Effector memory CD8-positive, alpha-beta T cell (primary cell): ENCODE measurements at regions not wholly inside any gene's neighbourhood (a gene's known extent, or its start where the extent isn't known, plus 50 kb on each side); places are given as distances from the start of the nearest gene placed in this dataset.

Source experiments
- ATAC-seq: fragments of 150-1000 bp; cut with Tn5 transposase; replicated peaks from 2 replicates; pipeline ENCODE4 v1.10.0; 2021; ENCODE audit warnings: mild to moderate bottlenecking, moderate library complexity
- DNase-seq, 3 experiments: peaks; one replicate each; pipeline ENCODE4 v3.0.0; 2021
- H3K27ac Mint-ChIP-seq, 2 donors: one replicate each; pipeline ENCODE4 v1.8.0; 2022; ENCODE audit warnings: mild to moderate bottlenecking in 2 of 2, mixed read lengths in 2 of 2, moderate library complexity in 2 of 2
- H3K27me3 Mint-ChIP-seq, 2 donors: one replicate each; pipeline ENCODE4 v1.8.0; 2022; ENCODE audit warnings: mixed read lengths in 2 of 2
- H3K36me3 Mint-ChIP-seq: one replicate; pipeline ENCODE4 v1.8.0; 2022; ENCODE audit warnings: mild to moderate bottlenecking, moderate library complexity, mixed read lengths; ENCODE audit not compliant: insufficient read depth
- H3K4me1 Mint-ChIP-seq, 2 donors: one replicate each; pipeline ENCODE4 v1.8.0; 2022; ENCODE audit warnings: low read depth in 2 of 2, mixed read lengths in 2 of 2
- H3K4me3 Mint-ChIP-seq, 2 donors: one replicate each; pipeline ENCODE4 v1.8.0; 2022; ENCODE audit warnings: mild to moderate bottlenecking in 2 of 2, mixed read lengths in 2 of 2, moderate library complexity in 2 of 2
- H3K9me3 Mint-ChIP-seq, 2 donors: one replicate each; pipeline ENCODE4 v1.8.0; 2022; ENCODE audit warnings: mixed read lengths in 2 of 2

GRCh38 chr4:35461931-35462659 is 782.2 kb downstream of the ARAP2 start:
- peaks cover 0 to 6% of the 10 kb centered on the region in 2 donors for H3K9me3 Mint-ChIP-seq
- no peaks in the 10 kb centered on the region for H3K36me3 Mint-ChIP-seq
- DNase-seq (no peak), ATAC-seq (no peak)
- no peaks in the 10 kb centered on the region for H3K4me1 Mint-ChIP-seq
- no peak overlapping the region for H3K27ac Mint-ChIP-seq
- no peak overlapping the region for H3K4me3 Mint-ChIP-seq
- no peaks in the 10 kb centered on the region for H3K27me3 Mint-ChIP-seq

GRCh38 chr4:35463251-35463952 is 780.9 kb downstream of the ARAP2 start:
- Mint-ChIP-seq H3K4me3 (no peak overlapping the region), H3K27me3 (no peaks in the 10 kb centered on the region), H3K27ac (no peak overlapping the region), H3K4me1 (no peaks in the 10 kb centered on the region), H3K9me3 (peaks cover 0 to 4% of the 10 kb centered on the region in 2 donors), H3K36me3 (no peaks in the 10 kb centered on the region)
- DNase-seq (no peak), ATAC-seq (no peak)

- ATAC-seq: no peak
- no peaks in the 10 kb centered on the region for H3K4me1 Mint-ChIP-seq
- DNase-seq: no peak
- H3K27ac Mint-ChIP-seq: no peak overlapping the region
- H3K36me3 Mint-ChIP-seq: no peaks in the 10 kb centered on the region
- no peak overlapping the region for H3K4me3 Mint-ChIP-seq
- H3K9me3 Mint-ChIP-seq: peaks cover 0 to 3% of the 10 kb centered on the region in 2 donors
- no peaks in the 10 kb centered on the region for H3K27me3 Mint-ChIP-seq
Measured at GRCh38 chr4:35464964-35465528, 779.3 kb downstream of the ARAP2 start.

- Mint-ChIP-seq H3K9me3 (peaks cover 0 to 1% of the 10 kb centered on the region in 2 donors), H3K27me3 (no peaks in the 10 kb centered on the region), H3K27ac (no peak overlapping the region), H3K4me3 (no peak overlapping the region), H3K4me1 (no peaks in the 10 kb centered on the region), H3K36me3 (no peaks in the 10 kb centered on the region)
- no peak for ATAC-seq
- DNase-seq: no peak
Measured at GRCh38 chr4:35491093-35491492, 753.2 kb downstream of the ARAP2 start.

- ATAC-seq (no peak), DNase-seq (no peak)
- H3K27me3 Mint-ChIP-seq: no peaks in the 10 kb centered on the region
- H3K27ac Mint-ChIP-seq: no peak overlapping the region
- H3K9me3 Mint-ChIP-seq: peaks cover 0 to 1% of the 10 kb centered on the region in 2 donors
- no peaks in the 10 kb centered on the region for H3K36me3 Mint-ChIP-seq
- H3K4me3 Mint-ChIP-seq: no peak overlapping the region
- H3K4me1 Mint-ChIP-seq: no peaks in the 10 kb centered on the region
Measured at GRCh38 chr4:35493977-35494376, 750.3 kb downstream of the ARAP2 start.

- H3K36me3 Mint-ChIP-seq: no peaks in the 10 kb centered on the region
- no peaks in the 10 kb centered on the region for H3K4me1 Mint-ChIP-seq
- ATAC-seq (no peak), DNase-seq (no peak)
- H3K4me3 Mint-ChIP-seq: no peak overlapping the region
- H3K27ac Mint-ChIP-seq: no peak overlapping the region
- no peaks in the 10 kb centered on the region for H3K27me3 Mint-ChIP-seq
- peaks cover 0 to 1% of the 10 kb centered on the region in 2 donors for H3K9me3 Mint-ChIP-seq
Measured at GRCh38 chr4:35494955-35495354, 749.4 kb downstream of the ARAP2 start.

GRCh38 chr4:35500812-35501211 is 743.5 kb downstream of the ARAP2 start:
- no peaks in the 10 kb centered on the region for H3K4me1 Mint-ChIP-seq
- peaks cover 0 to 6% of the 10 kb centered on the region in 2 donors for H3K9me3 Mint-ChIP-seq
- H3K27ac Mint-ChIP-seq: no peak overlapping the region
- H3K36me3 Mint-ChIP-seq: no peaks in the 10 kb centered on the region
- no peak overlapping the region for H3K4me3 Mint-ChIP-seq
- no peak for ATAC-seq
- no peak for DNase-seq
- H3K27me3 Mint-ChIP-seq: no peaks in the 10 kb centered on the region

- Mint-ChIP-seq H3K27ac (no peak overlapping the region), H3K4me1 (no peaks in the 10 kb centered on the region), H3K4me3 (no peak overlapping the region), H3K27me3 (no peaks in the 10 kb centered on the region), H3K9me3 (peaks cover 1 to 6% of the 10 kb centered on the region in 2 donors), H3K36me3 (no peaks in the 10 kb centered on the region)
- DNase-seq (no peak), ATAC-seq (no peak)
Measured at GRCh38 chr4:35503435-35503834, 740.9 kb downstream of the ARAP2 start.

- DNase-seq: no peak
- peaks cover 2 to 6% of the 10 kb centered on the region in 2 donors for H3K9me3 Mint-ChIP-seq
- H3K27me3 Mint-ChIP-seq: no peaks in the 10 kb centered on the region
- H3K4me1 Mint-ChIP-seq: no peaks in the 10 kb centered on the region
- no peak overlapping the region for H3K4me3 Mint-ChIP-seq
- H3K36me3 Mint-ChIP-seq: no peaks in the 10 kb centered on the region
- H3K27ac Mint-ChIP-seq: no peak overlapping the region
- no peak for ATAC-seq
Measured at GRCh38 chr4:35506161-35506560, 738.2 kb downstream of the ARAP2 start.

GRCh38 chr4:35511851-35512250 is 732.5 kb downstream of the ARAP2 start:
- Mint-ChIP-seq H3K4me1 (no peaks in the 10 kb centered on the region), H3K27ac (no peak overlapping the region), H3K9me3 (peaks cover 0 to 2% of the 10 kb centered on the region in 2 donors), H3K36me3 (no peaks in the 10 kb centered on the region), H3K4me3 (no peak overlapping the region), H3K27me3 (no peaks in the 10 kb centered on the region)
- DNase-seq: no peak
- ATAC-seq: no peak

GRCh38 chr4:35516102-35516501 is 728.2 kb downstream of the ARAP2 start:
- Mint-ChIP-seq H3K27ac (no peak overlapping the region), H3K9me3 (no peaks in the 10 kb centered on the region), H3K27me3 (no peaks in the 10 kb centered on the region), H3K36me3 (no peaks in the 10 kb centered on the region), H3K4me1 (no peaks in the 10 kb centered on the region), H3K4me3 (no peak overlapping the region)
- DNase-seq: no peak
- ATAC-seq: no peak

- H3K27me3 Mint-ChIP-seq: no peaks in the 10 kb centered on the region
- H3K36me3 Mint-ChIP-seq: no peaks in the 10 kb centered on the region
- ATAC-seq (no peak), DNase-seq (no peak)
- H3K27ac Mint-ChIP-seq: no peak overlapping the region
- peaks cover 0 to 3% of the 10 kb centered on the region in 2 donors for H3K9me3 Mint-ChIP-seq
- H3K4me1 Mint-ChIP-seq: peaks cover 0 to 3% of the 10 kb centered on the region in 2 donors
- no peak overlapping the region for H3K4me3 Mint-ChIP-seq
Measured at GRCh38 chr4:35520059-35520458, 724.3 kb downstream of the ARAP2 start.

- no peak for ATAC-seq
Measured at GRCh38 chr4:35521682-35522081, 722.6 kb downstream of the ARAP2 start.

More at GRCh38 chr4:35521682-35522081, 722.6 kb downstream of the ARAP2 start:
- Mint-ChIP-seq H3K36me3 (no peaks in the 10 kb centered on the region), H3K27ac (no peak overlapping the region), H3K4me1 (peaks cover 0 to 10% of the 10 kb centered on the region in 2 donors), H3K4me3 (no peak overlapping the region), H3K27me3 (no peaks in the 10 kb centered on the region), H3K9me3 (peaks cover 0 to 3% of the 10 kb centered on the region in 2 donors)
- no peak for DNase-seq
